ENCODE measurements at regions not wholly inside any gene's neighbourhood (a gene's known extent, or its start where the extent isn't known, plus 50 kb on each side); places are given as distances from the start of the nearest gene placed in this dataset.

GRCh38 chr2:213202011-213202410 lies 50.6 kb upstream of the IKZF2 start:
- FAIRE-seq (peak; percentile 15), DNase-seq (ENCODE audit: extremely low spot score, insufficient read length, low read depth) (no peak)

DNA sequence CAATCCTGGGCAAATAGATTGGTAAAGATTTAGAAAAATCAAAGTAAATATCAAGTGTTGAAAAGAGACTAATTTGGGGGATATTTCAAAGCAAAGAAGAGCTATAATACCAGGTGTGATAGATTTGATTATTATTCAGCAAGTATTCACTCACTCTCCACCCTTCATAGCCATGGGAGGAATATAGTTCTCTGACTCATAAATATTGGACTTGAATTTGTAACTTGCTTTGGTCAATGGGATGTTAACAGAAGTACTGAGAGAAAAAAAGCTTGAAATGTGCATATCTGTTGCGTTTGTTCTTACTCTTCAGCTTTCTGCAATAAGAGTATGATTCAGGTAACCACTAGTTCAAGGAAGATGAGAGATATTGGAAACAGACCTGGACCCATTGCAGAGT lies 54.5 kb upstream of the IKZF2 start:
- FAIRE-seq, result no peak

GRCh38 chr2:213213186-213213585 lies 61.8 kb upstream of the IKZF2 start:
- FAIRE-seq (no peak), DNase-seq (ENCODE audit: extremely low spot score, insufficient read length, low read depth) (no peak)

More for the DNA sequence above, 54.5 kb upstream of the IKZF2 start:
- DNase-seq (ENCODE audit: extremely low spot score, insufficient read length, low read depth), result no peak

DNA sequence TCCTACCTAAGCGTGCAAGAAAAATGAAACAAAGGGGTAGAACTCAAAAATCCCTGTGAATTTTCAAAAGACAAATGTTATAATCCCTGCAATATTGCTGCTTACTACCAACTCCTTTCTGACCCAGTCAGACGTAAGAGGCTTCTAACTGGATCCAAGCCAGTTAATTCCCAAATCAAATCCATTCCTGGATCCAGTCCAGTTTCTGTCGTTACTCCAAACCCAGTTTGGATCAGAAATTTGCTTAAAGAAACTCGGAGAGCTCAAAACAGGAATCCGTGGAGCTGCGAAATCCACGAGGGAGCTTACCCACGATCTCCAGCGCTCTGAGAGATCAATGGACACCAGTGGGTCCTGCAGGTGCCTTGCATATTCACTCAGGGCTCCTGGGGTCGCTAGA lies 62.8 kb upstream of the IKZF2 start:
- DNase-seq (ENCODE audit: extremely low spot score, insufficient read length, low read depth) (no peak), FAIRE-seq (no peak)

DNA sequence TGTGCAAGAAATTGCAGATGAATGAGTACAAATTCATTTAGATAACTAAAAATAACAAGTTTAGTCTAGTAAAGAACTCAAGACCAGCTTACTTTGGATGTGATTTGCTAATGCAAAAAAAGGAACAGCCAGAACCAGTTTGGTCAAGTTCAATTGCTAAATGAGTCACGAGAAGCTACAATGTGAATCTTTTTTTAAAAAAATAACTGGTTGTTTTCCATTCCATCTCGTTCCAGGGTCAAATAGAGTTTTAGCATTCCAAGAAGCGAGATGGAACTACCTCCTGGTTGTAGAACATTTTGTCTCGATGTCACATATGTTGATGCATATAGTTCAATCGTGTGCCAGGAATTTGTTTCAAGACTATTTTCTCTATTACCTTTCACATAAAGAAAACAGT lies 65.0 kb upstream of the IKZF2 start:
- FAIRE-seq (peak; percentile 53), DNase-seq (ENCODE audit: extremely low spot score, insufficient read length, low read depth) (no peak)

- DNase-seq (ENCODE audit: extremely low spot score, insufficient read length, low read depth) (no peak), FAIRE-seq (no peak)
These were observed 64.4 kb upstream of the SPAG16 start for GRCh38 chr2:213219816-213220215.

DNA sequence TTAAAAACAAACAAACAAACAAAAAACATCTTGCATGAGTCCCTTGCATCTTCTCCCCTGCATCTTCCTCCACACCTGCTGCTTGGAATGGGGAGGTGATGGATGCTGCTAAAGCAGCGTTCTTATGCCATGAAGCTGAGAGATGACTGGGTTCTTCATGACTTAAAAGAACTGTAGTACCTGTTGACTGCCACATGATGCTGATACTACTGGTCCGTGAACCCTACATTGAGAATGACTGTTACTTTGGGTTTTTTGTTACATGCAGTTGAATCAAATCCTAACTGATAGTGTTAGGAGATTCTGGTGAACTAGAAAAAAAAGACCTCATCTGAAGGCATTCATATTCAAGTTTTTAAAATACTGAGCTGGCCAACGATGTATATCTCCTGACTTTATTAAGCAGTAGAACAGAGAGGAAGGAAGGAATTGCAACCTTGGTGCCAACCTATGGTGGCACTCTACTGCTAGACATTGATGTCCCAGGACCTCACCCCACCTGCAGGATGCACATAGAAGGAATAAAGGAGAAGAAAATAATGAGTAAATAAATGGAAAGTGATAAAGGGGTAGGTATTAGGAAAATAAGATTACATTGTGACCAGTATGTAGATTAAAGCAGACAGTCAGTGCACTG lies 63.2 kb upstream of the SPAG16 start:
- DNase-seq (ENCODE audit: extremely low spot score, insufficient read length, low read depth) (no peak), FAIRE-seq (no peak)

DNA sequence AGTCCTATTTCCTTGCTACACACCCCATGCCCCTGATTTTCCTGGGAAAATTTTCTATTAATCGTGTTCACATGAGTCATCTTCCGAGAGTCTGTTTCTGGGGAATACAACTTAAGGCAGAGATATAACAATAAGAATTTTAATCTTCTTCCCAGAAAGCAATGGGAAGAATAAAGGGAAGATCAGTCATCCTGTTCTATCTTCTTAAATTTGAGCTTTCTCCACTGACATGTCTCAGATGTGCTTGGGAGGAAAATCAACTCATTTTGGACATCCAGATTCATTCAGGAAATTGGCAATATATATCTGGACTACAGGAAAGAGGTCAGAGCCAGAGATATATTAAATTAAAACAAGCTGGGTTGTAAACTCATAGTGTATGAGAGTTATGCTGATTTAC lies 62.3 kb upstream of the SPAG16 start:
- FAIRE-seq (no peak), DNase-seq (ENCODE audit: extremely low spot score, insufficient read length, low read depth) (no peak)

GRCh38 chr2:213224366-213224765 lies 59.9 kb upstream of the SPAG16 start:
- FAIRE-seq, result peak; percentile 47

DNA sequence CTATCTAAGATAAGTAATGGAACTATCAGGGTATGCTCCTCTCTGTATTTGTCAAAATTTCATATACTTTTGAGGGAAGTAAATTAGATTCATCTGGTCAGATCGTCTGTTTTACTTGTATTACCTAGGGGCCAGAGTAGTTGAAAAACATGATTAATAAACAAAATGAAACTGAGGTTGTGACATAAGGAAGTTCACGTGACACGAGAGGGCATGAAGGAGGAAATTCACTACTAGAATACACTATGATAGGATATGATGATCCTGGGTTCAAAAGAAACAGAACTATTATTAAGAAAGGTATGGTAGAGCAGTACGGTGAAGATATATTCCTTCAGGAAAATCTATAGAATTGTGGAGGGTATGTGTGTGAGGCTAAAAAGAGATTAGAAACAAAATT lies 58.4 kb upstream of the SPAG16 start:
- FAIRE-seq, result peak; percentile 70

More at GRCh38 chr2:213224366-213224765, 59.9 kb upstream of the SPAG16 start:
- no peak for DNase-seq (ENCODE audit: extremely low spot score, insufficient read length, low read depth)

GRCh38 chr2:213227458-213227857 lies 56.8 kb upstream of the SPAG16 start:
- no peak for DNase-seq (ENCODE audit: extremely low spot score, insufficient read length, low read depth)
- FAIRE-seq, result peak; percentile 98

More for the DNA sequence above, 58.4 kb upstream of the SPAG16 start:
- DNase-seq (ENCODE audit: extremely low spot score, insufficient read length, low read depth), result no peak

DNA sequence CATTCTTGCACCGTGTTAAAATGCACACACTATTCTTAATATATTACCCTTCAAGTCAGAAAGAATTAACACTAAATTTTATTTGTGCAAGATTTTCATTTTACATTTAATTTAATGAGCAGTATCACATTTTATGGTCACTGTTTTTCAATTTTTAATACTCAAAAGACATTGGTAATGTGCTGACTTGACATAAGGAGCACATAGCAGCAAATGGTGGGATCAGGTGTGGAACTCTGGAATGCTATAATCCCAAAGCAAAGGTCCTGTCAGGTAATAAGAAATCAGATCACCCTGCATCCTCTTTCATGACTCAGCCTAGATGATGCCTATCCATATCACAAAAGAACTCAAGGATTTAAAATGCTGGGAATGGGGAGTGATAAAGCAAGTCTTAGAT lies 55.6 kb upstream of the SPAG16 start:
- no peak for DNase-seq (ENCODE audit: extremely low spot score, insufficient read length, low read depth)
- peak; percentile 59 for FAIRE-seq

DNA sequence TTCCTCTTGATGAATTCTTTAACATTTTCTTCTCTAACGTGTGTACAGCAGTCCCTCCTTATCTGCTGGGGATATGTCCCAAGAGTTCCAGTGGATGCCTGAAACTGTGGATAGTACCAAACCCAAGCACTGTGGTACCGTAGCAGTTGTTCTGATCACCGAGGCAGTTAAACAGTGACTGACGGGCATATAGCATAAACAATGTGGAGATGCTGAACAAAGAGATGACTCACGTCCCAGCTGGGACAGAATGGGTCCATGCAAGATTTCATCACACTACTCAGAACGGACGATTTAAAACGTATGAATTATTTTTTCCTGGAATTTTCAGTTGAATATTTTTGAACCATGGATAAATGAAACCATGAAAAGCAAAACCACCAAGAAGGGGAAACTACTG lies 54.5 kb upstream of the SPAG16 start:
- DNase-seq (ENCODE audit: extremely low spot score, insufficient read length, low read depth), result no peak
- FAIRE-seq, result no peak

DNA sequence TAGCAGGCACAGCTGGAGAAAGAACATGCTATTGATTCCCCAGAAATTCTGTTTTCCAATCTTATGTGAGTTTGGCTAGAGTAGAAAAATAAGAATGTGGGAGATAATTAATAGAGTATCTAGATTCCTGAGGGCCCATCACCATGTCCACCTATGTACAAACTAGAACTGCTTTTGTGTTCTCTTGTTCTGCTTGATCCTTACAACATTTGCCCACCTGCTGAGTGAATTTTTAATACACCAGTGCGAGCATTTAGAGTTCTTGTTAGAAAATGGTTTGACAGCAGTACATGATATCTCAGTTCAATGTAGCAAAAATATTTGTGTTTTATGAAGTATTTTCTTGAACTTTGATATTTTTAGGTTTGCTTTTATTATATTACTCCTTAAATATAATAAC lies 52.3 kb upstream of the SPAG16 start:
- peak; percentile 62 for FAIRE-seq

GRCh38 chr2:213232649-213233437 lies 51.4 kb upstream of the SPAG16 start:
- FAIRE-seq (peak; percentile 100), DNase-seq (ENCODE audit: extremely low spot score, insufficient read length, low read depth) (peak; percentile 22)

More for the DNA sequence above, 52.3 kb upstream of the SPAG16 start:
- DNase-seq (ENCODE audit: extremely low spot score, insufficient read length, low read depth), result no peak

DNA sequence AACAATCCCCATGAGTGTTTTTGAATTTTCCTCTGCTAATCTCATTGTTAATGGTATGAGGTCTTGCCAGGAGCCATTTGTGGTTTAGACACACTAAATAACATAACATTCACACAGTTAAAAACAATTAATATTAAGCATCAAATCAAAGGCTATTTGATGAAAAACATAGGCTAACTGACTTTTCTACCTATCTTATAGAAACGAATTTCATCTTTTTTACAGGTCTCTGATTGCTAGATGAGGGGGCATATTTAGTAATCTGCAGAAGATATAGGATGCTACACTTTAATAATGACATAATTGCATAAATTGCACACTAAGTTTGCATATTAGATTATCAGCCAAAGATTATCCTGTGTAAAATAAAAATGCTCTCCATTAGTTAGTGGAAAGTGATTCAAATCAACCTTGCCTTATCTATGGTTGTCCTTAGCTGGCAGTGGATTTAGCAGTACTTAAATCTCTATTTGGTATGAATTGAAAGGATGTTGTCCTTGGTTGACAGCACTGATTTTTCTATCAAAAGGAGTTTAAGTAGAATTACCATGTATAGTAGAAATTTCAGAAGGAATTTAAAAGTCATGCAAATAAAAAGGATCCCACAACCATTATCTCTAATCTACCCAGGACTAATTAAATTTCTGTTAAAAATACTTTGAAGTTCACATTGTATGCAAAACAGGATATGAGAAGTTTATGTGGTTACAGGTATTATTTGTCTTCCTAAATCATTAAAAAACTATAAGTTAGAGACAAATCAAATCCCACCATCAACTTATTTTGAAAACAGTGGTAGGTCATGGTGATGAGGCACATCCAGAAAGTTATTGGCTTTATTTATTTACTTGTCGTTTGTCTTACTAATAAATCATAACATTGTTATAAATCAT lies 50.6 kb upstream of the SPAG16 start:
- no peak for DNase-seq (ENCODE audit: extremely low spot score, insufficient read length, low read depth)
- no peak for FAIRE-seq

Measured in GM18507 (cell line).